ENCODE measurements at regions not wholly inside any gene's neighbourhood (a gene's known extent, or its start where the extent isn't known, plus 50 kb on each side); places are given as distances from the start of the nearest gene placed in this dataset.
"Not testable (repeated sequence)": the region's sequence is repeated elsewhere in the genome, so short reads cannot be mapped to it uniquely, and the experiment has no call there.

- Histone ChIP-seq H3K9me3 (ENCODE audit: control insufficient read depth in 2 of 2, low read length in 2 of 2) (peaks cover 0 to 2% of the 10 kb centered on the region in 2 experiments), H3K27me3 (ENCODE audit: control insufficient read depth, insufficient read depth, low read length) (peaks cover 2% of the 10 kb centered on the region), H3K4me3 (ENCODE audit: low read depth, low read length) (no peak overlapping the region), H3K4me1 (ENCODE audit: control insufficient read depth, insufficient read depth, low read length, poor library complexity, severe bottlenecking) (no peaks in the 10 kb centered on the region), H3K36me3 (ENCODE audit: control insufficient read depth, insufficient read depth, low read length) (no peaks in the 10 kb centered on the region), H3K27ac (ENCODE audit: insufficient read depth, low read length, poor library complexity, severe bottlenecking) (no peak overlapping the region)
- H3K9me3 Mint-ChIP-seq: peaks cover 0 to 4% (median 3%) of the 10 kb centered on the region in 7 donors
- ATAC-seq (ENCODE audit: low read depth in 2 of 2) (no peak), DNase-seq (no peak)
- H3K27ac Mint-ChIP-seq: no peak overlapping the region
- H3K4me3 Mint-ChIP-seq: no peak overlapping the region
- no peaks in the 10 kb centered on the region for H3K36me3 Mint-ChIP-seq
- peaks cover 0 to 1% (median 0%) of the 10 kb centered on the region in 4 donors for H3K4me1 Mint-ChIP-seq
- peaks cover 4% of the 10 kb centered on the region for H3K27me3 Mint-ChIP-seq
Measured at GRCh38 chr7:96819111-96819700, 109.6 kb upstream of the SEM1 start.

GRCh38 chr7:96821131-96821530, 111.5 kb upstream of the SEM1 start:
- not testable (repeated sequence) for ATAC-seq (ENCODE audit: low read depth in 2 of 2); H3K27me3 ChIP-seq (ENCODE audit: control insufficient read depth, insufficient read depth, low read length); H3K4me3 Mint-ChIP-seq; H3K27ac ChIP-seq (ENCODE audit: insufficient read depth, low read length, poor library complexity, severe bottlenecking); H3K4me1 Mint-ChIP-seq; H3K9me3 Mint-ChIP-seq; H3K36me3 Mint-ChIP-seq; DNase-seq; H3K27me3 Mint-ChIP-seq; H3K27ac Mint-ChIP-seq; H3K9me3 ChIP-seq (ENCODE audit: control insufficient read depth in 2 of 2, low read length in 2 of 2); H3K4me1 ChIP-seq (ENCODE audit: control insufficient read depth, insufficient read depth, low read length, poor library complexity, severe bottlenecking); H3K36me3 ChIP-seq (ENCODE audit: control insufficient read depth, insufficient read depth, low read length); H3K4me3 ChIP-seq (ENCODE audit: low read depth, low read length)

GRCh38 chr7:96822824-96823223, 113.2 kb upstream of the SEM1 start:
- Mint-ChIP-seq H3K27me3 (peaks cover 4% of the 10 kb centered on the region), H3K4me1 (peaks cover 0 to 1% (median 0%) of the 10 kb centered on the region in 4 donors), H3K36me3 (no peaks in the 10 kb centered on the region), H3K4me3 (no peak overlapping the region), H3K27ac (no peak overlapping the region), H3K9me3 (peaks cover 0 to 4% (median 3%) of the 10 kb centered on the region in 7 donors)
- Histone ChIP-seq H3K36me3 (ENCODE audit: control insufficient read depth, insufficient read depth, low read length) (no peaks in the 10 kb centered on the region), H3K27ac (ENCODE audit: insufficient read depth, low read length, poor library complexity, severe bottlenecking) (no peak overlapping the region), H3K4me3 (ENCODE audit: low read depth, low read length) (no peak overlapping the region), H3K4me1 (ENCODE audit: control insufficient read depth, insufficient read depth, low read length, poor library complexity, severe bottlenecking) (no peaks in the 10 kb centered on the region), H3K27me3 (ENCODE audit: control insufficient read depth, insufficient read depth, low read length) (peaks cover 2% of the 10 kb centered on the region), H3K9me3 (ENCODE audit: control insufficient read depth in 2 of 2, low read length in 2 of 2) (peaks cover 0 to 2% of the 10 kb centered on the region in 2 experiments)
- DNase-seq (no peak), ATAC-seq (ENCODE audit: low read depth in 2 of 2) (no peak)

- peaks cover 0 to 1% (median 0%) of the 10 kb centered on the region in 4 donors for H3K4me1 Mint-ChIP-seq
- no peaks in the 10 kb centered on the region for H3K36me3 Mint-ChIP-seq
- Histone ChIP-seq H3K9me3 (ENCODE audit: control insufficient read depth in 2 of 2, low read length in 2 of 2) (peaks cover 0 to 2% of the 10 kb centered on the region in 2 experiments), H3K4me1 (ENCODE audit: control insufficient read depth, insufficient read depth, low read length, poor library complexity, severe bottlenecking) (no peaks in the 10 kb centered on the region), H3K27me3 (ENCODE audit: control insufficient read depth, insufficient read depth, low read length) (peaks cover 2% of the 10 kb centered on the region), H3K4me3 (ENCODE audit: low read depth, low read length) (no peak overlapping the region), H3K36me3 (ENCODE audit: control insufficient read depth, insufficient read depth, low read length) (no peaks in the 10 kb centered on the region), H3K27ac (ENCODE audit: insufficient read depth, low read length, poor library complexity, severe bottlenecking) (no peak overlapping the region)
- no peak for DNase-seq
- no peak overlapping the region for H3K27ac Mint-ChIP-seq
- H3K4me3 Mint-ChIP-seq: no peak overlapping the region
- ATAC-seq (ENCODE audit: low read depth in 2 of 2): no peak
- H3K9me3 Mint-ChIP-seq: peaks cover 0 to 4% (median 3%) of the 10 kb centered on the region in 7 donors
- peaks cover 4% of the 10 kb centered on the region for H3K27me3 Mint-ChIP-seq
Measured at GRCh38 chr7:96823274-96823673, 113.6 kb upstream of the SEM1 start.

GRCh38 chr7:96824686-96825085, 115.0 kb upstream of the SEM1 start:
- Mint-ChIP-seq H3K9me3 (peaks cover 0 to 3% (median 2%) of the 10 kb centered on the region in 7 donors), H3K36me3 (no peaks in the 10 kb centered on the region), H3K27me3 (peaks cover 4% of the 10 kb centered on the region), H3K4me1 (no peaks in the 10 kb centered on the region), H3K27ac (no peak overlapping the region), H3K4me3 (no peak overlapping the region)
- H3K27me3 ChIP-seq (ENCODE audit: control insufficient read depth, insufficient read depth, low read length): peaks cover 2% of the 10 kb centered on the region
- H3K9me3 ChIP-seq (ENCODE audit: control insufficient read depth in 2 of 2, low read length in 2 of 2): peaks cover 0 to 2% of the 10 kb centered on the region in 2 experiments
- H3K36me3 ChIP-seq (ENCODE audit: control insufficient read depth, insufficient read depth, low read length): no peaks in the 10 kb centered on the region
- H3K27ac ChIP-seq (ENCODE audit: insufficient read depth, low read length, poor library complexity, severe bottlenecking): no peak overlapping the region
- DNase-seq (no peak), ATAC-seq (ENCODE audit: low read depth in 2 of 2) (no peak)
- H3K4me1 ChIP-seq (ENCODE audit: control insufficient read depth, insufficient read depth, low read length, poor library complexity, severe bottlenecking): no peaks in the 10 kb centered on the region
- no peak overlapping the region for H3K4me3 ChIP-seq (ENCODE audit: low read depth, low read length)

- no peaks in the 10 kb centered on the region for H3K36me3 Mint-ChIP-seq
Measured at GRCh38 chr7:96825285-96825684, 115.6 kb upstream of the SEM1 start.

GRCh38 chr7:96826089-96826488, 116.4 kb upstream of the SEM1 start:
- no peak overlapping the region for H3K4me3 Mint-ChIP-seq
- H3K27ac ChIP-seq (ENCODE audit: insufficient read depth, low read length, poor library complexity, severe bottlenecking): no peak overlapping the region
- H3K9me3 Mint-ChIP-seq: peaks cover 0 to 6% (median 2%) of the 10 kb centered on the region in 7 donors
- no peaks in the 10 kb centered on the region for H3K9me3 ChIP-seq (ENCODE audit: control insufficient read depth in 2 of 2, low read length in 2 of 2)
- peaks cover under 1% of the 10 kb centered on the region for H3K27me3 ChIP-seq (ENCODE audit: control insufficient read depth, insufficient read depth, low read length)
- no peak for DNase-seq
- no peaks in the 10 kb centered on the region for H3K36me3 Mint-ChIP-seq
- H3K4me1 ChIP-seq (ENCODE audit: control insufficient read depth, insufficient read depth, low read length, poor library complexity, severe bottlenecking): no peaks in the 10 kb centered on the region
- no peak for ATAC-seq (ENCODE audit: low read depth in 2 of 2)
- no peaks in the 10 kb centered on the region for H3K36me3 ChIP-seq (ENCODE audit: control insufficient read depth, insufficient read depth, low read length)
- no peak overlapping the region for H3K4me3 ChIP-seq (ENCODE audit: low read depth, low read length)
- no peak overlapping the region for H3K27ac Mint-ChIP-seq
- H3K27me3 Mint-ChIP-seq: peaks cover 5% of the 10 kb centered on the region
- no peaks in the 10 kb centered on the region for H3K4me1 Mint-ChIP-seq

More at GRCh38 chr7:96825285-96825684, 115.6 kb upstream of the SEM1 start:
- Mint-ChIP-seq H3K27me3 (peaks cover 3% of the 10 kb centered on the region), H3K27ac (no peak overlapping the region), H3K4me3 (no peak overlapping the region), H3K4me1 (no peaks in the 10 kb centered on the region), H3K9me3 (peaks cover 0 to 3% (median 2%) of the 10 kb centered on the region in 7 donors)
- Histone ChIP-seq H3K27me3 (ENCODE audit: control insufficient read depth, insufficient read depth, low read length) (peaks cover 2% of the 10 kb centered on the region), H3K36me3 (ENCODE audit: control insufficient read depth, insufficient read depth, low read length) (no peaks in the 10 kb centered on the region), H3K4me3 (ENCODE audit: low read depth, low read length) (no peak overlapping the region), H3K9me3 (ENCODE audit: control insufficient read depth in 2 of 2, low read length in 2 of 2) (peaks cover 0 to 2% of the 10 kb centered on the region in 2 experiments), H3K4me1 (ENCODE audit: control insufficient read depth, insufficient read depth, low read length, poor library complexity, severe bottlenecking) (no peaks in the 10 kb centered on the region), H3K27ac (ENCODE audit: insufficient read depth, low read length, poor library complexity, severe bottlenecking) (no peak overlapping the region)
- ATAC-seq (ENCODE audit: low read depth in 2 of 2): no peak
- DNase-seq: no peak

GRCh38 chr7:96827701-96828100, 118.1 kb upstream of the SEM1 start:
- DNase-seq (no peak), ATAC-seq (ENCODE audit: low read depth in 2 of 2) (no peak)
- no peaks in the 10 kb centered on the region for H3K36me3 ChIP-seq (ENCODE audit: control insufficient read depth, insufficient read depth, low read length)
- H3K9me3 ChIP-seq (ENCODE audit: control insufficient read depth in 2 of 2, low read length in 2 of 2): no peaks in the 10 kb centered on the region
- peaks cover 6% of the 10 kb centered on the region for H3K27me3 Mint-ChIP-seq
- H3K27ac Mint-ChIP-seq: no peak overlapping the region
- no peak overlapping the region for H3K4me3 Mint-ChIP-seq
- peaks cover 0 to 3% (median 1%) of the 10 kb centered on the region in 7 donors for H3K9me3 Mint-ChIP-seq
- no peaks in the 10 kb centered on the region for H3K4me1 ChIP-seq (ENCODE audit: control insufficient read depth, insufficient read depth, low read length, poor library complexity, severe bottlenecking)
- no peak overlapping the region for H3K4me3 ChIP-seq (ENCODE audit: low read depth, low read length)
- H3K27ac ChIP-seq (ENCODE audit: insufficient read depth, low read length, poor library complexity, severe bottlenecking): no peak overlapping the region
- no peaks in the 10 kb centered on the region for H3K4me1 Mint-ChIP-seq
- no peaks in the 10 kb centered on the region for H3K36me3 Mint-ChIP-seq
- no peaks in the 10 kb centered on the region for H3K27me3 ChIP-seq (ENCODE audit: control insufficient read depth, insufficient read depth, low read length)
